GM12892 (cell line): ENCODE measurements at regions not wholly inside any gene's neighbourhood (a gene's known extent, or its start where the extent isn't known, plus 50 kb on each side); places are given as distances from the start of the nearest gene placed in this dataset.

Experiments
- DNase-seq: peaks from one replicate; pipeline ENCODE4 v3.0.0; 2011; ENCODE audit not compliant: insufficient read length
- FAIRE-seq: peaks from 2 replicates; lab custom pipeline; 2011; peaks lifted over from hg19 to GRCh38; lab: Jason Lieb, UNC
- POLR2A ChIP-seq: IDR thresholded peaks from 2 replicates; pipeline ENCODE4 v1.6.1; 2011; ENCODE audit warnings: low read depth, low read length, control low read depth
- POLR2AphosphoS5 ChIP-seq: IDR thresholded peaks from 2 replicates; pipeline ENCODE4 v1.6.1; 2011; ENCODE audit warnings: low read depth, low read length, control low read depth
- TAF1 ChIP-seq: IDR thresholded peaks from 2 replicates; pipeline ENCODE4 v1.6.1; 2011; ENCODE audit warnings: low read depth, mild to moderate bottlenecking, control low read depth, low read length, borderline replicate concordance

GRCh38 chr10:108789336-108789735, 1134.0 kb downstream of the XPNPEP1 start:
- FAIRE-seq (no peak), DNase-seq (no peak)
- TF ChIP-seq POLR2AphosphoS5 (no peak), TAF1 (no peak), POLR2A (no peak)

GRCh38 chr10:108788891-108789290, 1134.4 kb downstream of the XPNPEP1 start:
- FAIRE-seq (no peak), DNase-seq (no peak)
- TF ChIP-seq POLR2A (no peak), POLR2AphosphoS5 (no peak), TAF1 (no peak)

- FAIRE-seq (no peak), DNase-seq (no peak)
- TF ChIP-seq TAF1 (no peak), POLR2A (no peak), POLR2AphosphoS5 (no peak)
Measured at GRCh38 chr10:108787932-108788331, 1135.4 kb downstream of the XPNPEP1 start.

GRCh38 chr10:108785011-108785410, 1138.3 kb downstream of the XPNPEP1 start:
- DNase-seq (no peak), FAIRE-seq (no peak)
- TF ChIP-seq POLR2A: no peak
- no peak for TF ChIP-seq TAF1
- no peak for TF ChIP-seq POLR2AphosphoS5

GRCh38 chr10:108784534-108784933, 1138.8 kb downstream of the XPNPEP1 start:
- no peak for TF ChIP-seq POLR2AphosphoS5
- TF ChIP-seq POLR2A: no peak
- no peak for TF ChIP-seq TAF1
- DNase-seq (no peak), FAIRE-seq (no peak)

GRCh38 chr10:108783897-108784296, 1139.4 kb downstream of the XPNPEP1 start:
- TF ChIP-seq POLR2AphosphoS5 (no peak), POLR2A (no peak), TAF1 (no peak)
- FAIRE-seq (peak; percentile 89), DNase-seq (peak; percentile 0)

- FAIRE-seq: no peak
Measured at GRCh38 chr10:108782411-108782810, 1140.9 kb downstream of the XPNPEP1 start.

GRCh38 chr10:108779501-108779900, 1143.8 kb downstream of the XPNPEP1 start:
- no peak for TF ChIP-seq POLR2A
- no peak for TF ChIP-seq TAF1
- no peak for TF ChIP-seq POLR2AphosphoS5
- DNase-seq: no peak
- FAIRE-seq: no peak

More at GRCh38 chr10:108782411-108782810, 1140.9 kb downstream of the XPNPEP1 start:
- no peak for TF ChIP-seq POLR2AphosphoS5
- no peak for TF ChIP-seq POLR2A
- TF ChIP-seq TAF1: no peak
- DNase-seq: no peak

- no peak for FAIRE-seq
- TF ChIP-seq TAF1: no peak
- no peak for TF ChIP-seq POLR2AphosphoS5
- TF ChIP-seq POLR2A: no peak
- DNase-seq: no peak
Measured at GRCh38 chr10:108775911-108776475, 1147.3 kb downstream of the XPNPEP1 start.

- DNase-seq: no peak
- FAIRE-seq: no peak
- TF ChIP-seq POLR2A (no peak), POLR2AphosphoS5 (no peak), TAF1 (no peak)
Measured at GRCh38 chr10:108771106-108771505, 1152.2 kb downstream of the XPNPEP1 start.

GRCh38 chr10:108765794-108766193, 1157.5 kb downstream of the XPNPEP1 start:
- no peak for DNase-seq
- no peak for FAIRE-seq

GRCh38 chr10:108757946-108758345, 1165.4 kb downstream of the XPNPEP1 start:
- FAIRE-seq: no peak

More at GRCh38 chr10:108765794-108766193, 1157.5 kb downstream of the XPNPEP1 start:
- TF ChIP-seq POLR2AphosphoS5 (no peak), POLR2A (no peak), TAF1 (no peak)

GRCh38 chr10:108755646-108756045, 1167.7 kb downstream of the XPNPEP1 start:
- no peak for FAIRE-seq
- no peak for TF ChIP-seq POLR2AphosphoS5
- no peak for TF ChIP-seq TAF1
- TF ChIP-seq POLR2A: no peak
- no peak for DNase-seq

More at GRCh38 chr10:108757946-108758345, 1165.4 kb downstream of the XPNPEP1 start:
- TF ChIP-seq POLR2AphosphoS5 (no peak), POLR2A (no peak)
- DNase-seq: no peak
